GM19328 (cell line): ENCODE measurements at regions not wholly inside any gene's neighbourhood (a gene's known extent, or its start where the extent isn't known, plus 50 kb on each side); places are given as distances from the start of the nearest gene placed in this dataset.

Experiments
- ATAC-seq: cut with Tn5 transposase; IDR thresholded peaks from one replicate; pipeline ENCODE4 v1.9.1; 2021; ENCODE audit warnings: mild to moderate bottlenecking, moderate library complexity; ENCODE audit not compliant: unreplicated experiment

DNA sequence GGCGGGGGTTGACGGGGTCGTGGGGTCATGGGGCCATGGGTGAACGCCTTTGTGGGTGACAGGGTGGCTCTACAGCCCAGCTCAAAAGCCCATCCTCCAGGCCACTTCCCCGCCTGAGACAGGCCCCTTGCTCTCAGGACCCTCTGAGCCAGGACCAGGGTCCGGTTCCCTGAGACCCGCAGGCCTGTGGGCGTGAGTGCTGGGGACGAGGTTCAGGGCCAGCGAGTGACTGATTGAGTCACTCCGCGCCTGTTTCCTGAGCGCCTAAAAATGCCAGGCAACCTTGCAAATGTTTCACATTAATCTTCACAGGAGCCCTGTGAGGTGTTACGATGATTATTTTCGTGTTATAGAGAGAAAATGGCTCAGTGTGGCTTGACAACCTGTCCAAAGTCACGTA, 97.8 kb downstream of the ZNF674 start:
- ATAC-seq, result peak; percentile 21

- ATAC-seq, result peak; percentile 84
Measured at GRCh38 chrX:46446727-46447378, 98.4 kb downstream of the ZNF674 start.

- no peak for ATAC-seq
Measured at GRCh38 chrX:46444011-46444410, 101.2 kb downstream of the ZNF674 start.

GRCh38 chrX:46436744-46437143, 108.5 kb downstream of the ZNF674 start:
- no peak for ATAC-seq

DNA sequence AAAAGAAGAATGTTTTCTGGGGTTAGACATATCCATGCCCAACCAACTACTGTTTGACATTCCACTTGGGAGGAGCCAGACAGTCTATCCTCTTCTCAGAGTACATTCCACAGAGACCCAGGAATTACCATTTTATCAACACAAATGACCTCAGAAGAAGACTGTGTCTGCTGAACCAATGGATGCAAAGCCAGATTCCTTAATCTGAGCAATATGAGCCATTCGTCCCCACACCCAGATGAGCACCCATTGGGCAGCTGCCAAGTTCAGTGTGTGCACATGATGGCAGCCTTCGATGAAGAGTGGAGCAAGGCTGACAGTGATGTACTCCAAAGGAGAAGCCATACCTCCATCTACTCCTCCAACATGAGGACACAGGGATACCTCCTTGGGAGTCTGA, 111.3 kb downstream of the ZNF674 start:
- ATAC-seq, result no peak

- no peak for ATAC-seq
Measured at GRCh38 chrX:46408553-46409407, 136.4 kb downstream of the ZNF674 start.

GRCh38 chrX:46407753-46408130, 137.5 kb downstream of the ZNF674 start:
- ATAC-seq, result no peak

DNA sequence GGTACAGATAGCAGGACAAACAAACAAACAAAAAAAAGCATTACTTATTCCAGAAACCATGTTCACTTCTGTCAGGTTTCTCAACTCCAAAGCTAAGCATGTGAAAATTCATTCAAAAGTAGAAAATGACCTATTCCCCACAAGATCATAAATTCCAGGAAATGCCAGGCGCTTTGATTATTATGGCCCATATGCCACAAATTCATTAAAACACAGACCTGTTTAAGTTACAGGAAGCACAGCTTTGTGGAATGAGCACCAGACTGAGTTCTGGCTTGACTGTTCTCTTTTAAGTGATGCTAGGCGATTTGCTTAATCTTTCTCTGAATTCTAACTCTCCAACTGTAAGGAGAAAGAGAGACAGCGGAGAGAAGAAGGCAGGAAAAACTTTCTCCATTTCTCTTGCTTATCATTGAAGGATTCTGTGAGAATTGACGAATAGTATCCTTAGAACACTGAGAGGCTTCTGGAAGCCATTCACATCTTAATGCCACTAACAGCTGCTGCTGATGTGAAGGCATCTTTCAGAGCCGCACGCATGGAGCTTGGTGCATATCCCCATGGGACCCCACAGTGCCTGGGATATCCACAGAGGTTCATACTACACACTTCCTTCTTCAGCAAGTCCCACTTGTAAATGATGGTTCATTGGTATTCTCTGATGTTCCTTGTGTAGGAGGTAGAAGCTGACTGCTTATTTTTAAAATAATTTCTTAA, 138.0 kb downstream of the ZNF674 start:
- ATAC-seq, result no peak

DNA sequence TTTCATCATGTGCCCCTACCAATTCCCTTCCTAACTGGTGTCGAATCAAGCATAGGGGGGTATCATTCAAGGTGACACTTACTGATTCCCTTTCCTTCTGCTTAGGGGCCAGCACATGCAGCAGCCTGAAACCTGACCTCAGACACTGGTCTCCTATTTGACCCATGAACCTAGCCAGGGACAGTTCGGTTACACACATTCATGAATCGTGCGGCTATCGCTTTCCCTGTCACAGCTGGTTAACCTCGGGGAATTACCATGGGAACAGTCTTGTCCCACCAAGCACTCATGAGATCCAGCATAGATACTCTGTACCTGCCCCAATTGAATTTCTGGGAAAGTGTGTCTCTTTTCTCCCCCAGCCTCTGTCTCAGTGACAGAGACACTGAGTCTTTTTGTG, 140.4 kb downstream of the ZNF674 start:
- no peak for ATAC-seq

DNA sequence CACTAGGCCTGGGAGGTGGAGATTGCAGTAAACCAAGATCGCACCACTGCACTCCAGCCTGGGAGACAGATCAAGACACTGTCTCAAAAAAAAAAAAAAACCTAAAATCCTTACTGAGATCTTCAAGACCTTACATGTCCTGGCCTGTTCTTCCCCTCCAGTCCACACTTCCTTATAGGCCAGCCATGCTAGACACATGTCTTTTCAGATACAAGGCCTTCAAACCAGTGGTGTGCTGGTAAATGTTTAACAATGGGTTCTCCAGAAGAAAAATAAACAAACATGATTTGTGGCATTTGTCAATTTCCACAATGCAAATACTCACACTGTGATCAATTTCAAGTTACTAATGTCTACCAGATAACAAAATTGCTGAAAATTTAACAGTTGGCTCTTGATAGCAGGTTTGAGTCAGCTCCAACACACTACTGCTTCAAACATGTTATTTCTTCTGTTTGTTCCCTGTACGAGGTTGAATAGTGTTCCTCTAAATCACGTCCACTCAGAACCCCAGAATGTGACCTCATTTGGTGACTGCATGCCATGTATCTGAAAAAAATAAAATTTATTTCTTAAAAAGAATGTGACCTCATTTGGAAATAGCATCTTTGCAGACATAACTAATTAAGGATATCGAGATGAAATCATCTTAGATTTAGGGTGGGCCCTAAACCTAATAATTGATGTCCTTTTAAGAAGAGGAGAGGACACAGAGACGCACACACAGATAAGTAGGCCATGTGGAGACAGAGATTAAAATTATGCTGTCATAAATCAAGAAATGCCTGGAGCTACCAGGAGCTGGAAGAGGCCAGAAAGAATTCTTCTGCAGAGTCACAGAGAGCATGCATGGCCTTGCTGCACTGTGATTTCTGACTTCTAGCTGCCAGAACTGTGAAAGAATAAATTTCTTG, 144.4 kb downstream of the ZNF674 start:
- ATAC-seq, result no peak

DNA sequence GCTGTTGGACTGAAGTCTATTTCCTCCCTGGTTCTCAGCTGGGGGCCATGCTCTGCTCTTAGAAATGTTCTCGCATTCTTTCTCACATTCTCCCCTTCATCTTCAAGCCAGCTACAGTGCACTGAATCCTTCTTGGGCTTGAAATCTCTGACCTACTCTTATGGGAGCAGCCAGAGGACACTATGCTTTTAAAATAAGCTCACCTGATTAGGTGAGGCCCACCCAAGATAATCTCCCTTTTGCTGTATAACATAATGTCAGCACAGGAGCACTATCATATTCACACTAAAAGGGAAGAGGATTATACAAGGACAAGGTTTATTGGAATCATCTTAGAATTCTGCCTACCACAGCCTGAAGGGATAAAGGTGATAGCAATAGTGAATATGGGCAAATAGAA, 146.3 kb downstream of the ZNF674 start:
- ATAC-seq, result no peak

DNA sequence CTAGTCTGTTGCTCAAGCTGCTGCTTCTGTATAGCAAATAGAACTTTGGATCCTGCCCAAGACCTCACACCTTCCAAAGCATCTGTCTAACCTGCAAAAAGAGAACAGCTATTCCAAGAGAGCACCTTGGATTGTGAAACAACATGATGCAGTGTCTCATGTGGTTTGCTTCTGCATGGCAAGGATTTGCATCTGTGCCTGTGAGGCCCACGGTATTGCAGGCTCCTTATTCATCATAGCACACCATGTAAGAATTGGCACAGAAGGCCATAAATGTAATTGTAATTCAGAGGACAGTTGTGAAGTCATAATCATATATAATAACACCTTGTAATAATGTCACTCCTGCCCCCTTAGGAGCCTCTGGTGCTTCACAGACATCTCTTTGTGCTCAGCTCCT, 147.1 kb downstream of the ZNF674 start:
- ATAC-seq, result no peak

- ATAC-seq, result no peak
Measured at GRCh38 chrX:46386511-46386910, 158.7 kb downstream of the ZNF674 start.

DNA sequence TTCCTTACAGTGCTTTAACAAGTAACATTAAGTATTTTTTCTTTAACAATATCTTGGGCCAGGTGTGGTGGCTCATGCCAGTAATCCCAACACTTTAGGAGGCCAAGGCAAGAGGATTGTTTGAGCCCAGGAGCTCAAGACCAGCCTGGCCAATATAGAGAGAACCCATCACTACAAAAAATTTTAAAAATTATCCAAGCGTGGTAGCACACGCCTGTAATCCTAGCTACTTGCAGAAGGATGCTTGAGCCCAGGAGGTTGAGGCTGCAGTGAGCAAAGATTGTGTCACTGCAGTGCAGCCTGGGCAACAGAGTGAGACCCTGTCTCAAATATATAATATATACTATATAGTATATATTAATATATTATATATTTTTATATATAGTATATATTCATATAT, 162.2 kb downstream of the ZNF674 start:
- ATAC-seq, result no peak

GRCh38 chrX:46382595-46382994, 162.6 kb downstream of the ZNF674 start:
- ATAC-seq, result no peak

- no peak for ATAC-seq
Measured at GRCh38 chrX:46381630-46382029, 163.6 kb downstream of the ZNF674 start.

- no peak for ATAC-seq
Measured at GRCh38 chrX:46380148-46380752, 165.0 kb downstream of the ZNF674 start.

GRCh38 chrX:46376246-46376885, 168.9 kb downstream of the ZNF674 start:
- no peak for ATAC-seq

DNA sequence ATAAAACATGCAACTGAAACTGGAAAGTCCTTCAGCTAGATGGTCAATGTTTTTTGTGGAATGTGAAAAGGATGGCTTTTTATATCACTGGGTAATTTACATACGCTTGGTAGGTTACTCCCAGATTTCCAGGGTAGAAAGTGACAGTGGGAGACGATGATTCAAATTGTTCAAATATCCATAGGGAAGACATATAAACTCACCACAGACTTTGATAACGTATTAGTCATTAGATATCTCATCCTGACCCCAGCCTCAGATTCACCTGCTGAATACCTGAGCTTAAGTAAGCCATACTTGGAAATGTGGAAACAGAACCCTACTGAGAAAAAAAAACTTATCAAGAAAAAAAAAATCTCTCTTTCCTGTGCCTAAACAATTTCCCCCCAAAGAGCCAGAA, 169.4 kb downstream of the ZNF674 start:
- no peak for ATAC-seq

DNA sequence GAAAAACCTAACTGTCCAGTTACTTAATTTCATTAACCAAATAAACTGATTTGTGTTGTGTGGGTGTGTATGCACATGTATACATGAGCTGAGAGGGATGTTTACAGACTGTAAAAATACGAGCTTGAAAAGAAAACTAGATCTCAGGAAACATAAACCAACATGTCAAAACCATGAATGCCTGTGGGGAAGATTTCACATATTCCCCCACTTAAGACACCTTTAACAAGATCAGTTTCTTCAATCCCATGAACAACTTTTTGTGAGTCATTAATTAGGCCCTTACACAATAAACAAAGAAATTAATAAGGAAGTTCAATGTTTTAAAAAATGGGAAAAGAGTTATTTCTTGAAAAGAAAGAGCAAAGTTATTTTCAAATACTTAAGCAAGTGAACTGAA, 170.8 kb downstream of the ZNF674 start:
- no peak for ATAC-seq
